IMR-90 (cell line): ENCODE measurements at regions not wholly inside any gene's neighbourhood (a gene's known extent, or its start where the extent isn't known, plus 50 kb on each side); places are given as distances from the start of the nearest gene placed in this dataset.

Experiments used
- CTCF ChIP-seq: conservative IDR thresholded peaks from 2 replicates; pipeline ENCODE4 v1.5.1; 2012; ENCODE audit warnings: mild to moderate bottlenecking, low read depth, low read length, improper control_type of control experiment
- MAFK ChIP-seq: IDR thresholded peaks from 2 replicates; pipeline ENCODE4 v1.6.1; 2012; ENCODE audit warnings: low read depth, low read length, improper control_type of control experiment
- MAZ ChIP-seq: IDR thresholded peaks from 2 replicates; pipeline ENCODE4 v1.6.1; 2012; ENCODE audit warnings: low read depth, mild to moderate bottlenecking, low read length, improper control_type of control experiment, moderate library complexity, borderline replicate concordance
- POLR2A ChIP-seq: IDR thresholded peaks from 2 replicates; pipeline ENCODE4 v1.6.1; 2012; ENCODE audit warnings: mild to moderate bottlenecking, low read depth, low read length
- RAD21 ChIP-seq: IDR thresholded peaks from 2 replicates; pipeline ENCODE4 v1.6.1; 2012; ENCODE audit warnings: low read length, improper control_type of control experiment
- RCOR1 ChIP-seq: IDR thresholded peaks from 2 replicates; pipeline ENCODE4 v1.6.1; 2012; ENCODE audit warnings: mild to moderate bottlenecking, low read length, improper control_type of control experiment; ENCODE audit not compliant: insufficient replicate concordance

- TF ChIP-seq CTCF (no peak), POLR2A (no peak), RAD21 (no peak), MAZ (no peak), RCOR1 (no peak), MAFK (no peak)
Observed at GRCh38 chr5:57315941-57316340, 142.1 kb downstream of the GPBP1 start.
